Ishikawa (cell line): ENCODE measurements at regions not wholly inside any gene's neighbourhood (a gene's known extent, or its start where the extent isn't known, plus 50 kb on each side); places are given as distances from the start of the nearest gene placed in this dataset.

Source experiments
- CEBPB ChIP-seq: IDR thresholded peaks from 2 replicates; pipeline ENCODE4 v1.6.1; 2012
- NFIC ChIP-seq: IDR thresholded peaks from 2 replicates; pipeline ENCODE4 v1.6.1; 2012
- TAF1 ChIP-seq: IDR thresholded peaks from 2 replicates; pipeline ENCODE4 v1.6.1; 2012; ENCODE audit warnings: low read depth, mild to moderate bottlenecking
- TEAD4 ChIP-seq: IDR thresholded peaks from 2 replicates; pipeline ENCODE4 v1.6.1; 2012
- TF ChIP-seq, protein P1 (sequence below): IDR thresholded peaks from 2 replicates; pipeline ENCODE4 v1.6.1; 2012

DNA sequence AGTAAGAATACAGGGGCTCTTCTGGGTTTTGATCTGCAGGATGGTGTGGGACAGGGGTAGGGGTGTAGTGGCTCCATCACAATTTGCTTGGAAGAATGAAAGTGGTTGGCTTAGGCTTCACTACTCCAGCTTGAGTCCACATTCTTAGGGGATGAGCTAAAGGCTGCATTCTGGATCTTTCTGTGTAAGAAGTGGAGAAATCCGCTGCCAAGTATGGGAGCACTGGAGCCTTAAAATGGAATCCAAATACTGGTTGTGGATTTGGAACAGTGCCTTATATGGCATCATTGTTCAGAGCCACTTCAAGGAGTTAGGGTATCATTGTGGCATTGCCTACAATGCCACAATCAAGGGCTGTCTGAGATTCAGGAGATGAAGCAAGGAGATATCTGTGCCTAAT is 187.1 kb downstream of the LMO4 start:
- TF ChIP-seq, protein P1, sequence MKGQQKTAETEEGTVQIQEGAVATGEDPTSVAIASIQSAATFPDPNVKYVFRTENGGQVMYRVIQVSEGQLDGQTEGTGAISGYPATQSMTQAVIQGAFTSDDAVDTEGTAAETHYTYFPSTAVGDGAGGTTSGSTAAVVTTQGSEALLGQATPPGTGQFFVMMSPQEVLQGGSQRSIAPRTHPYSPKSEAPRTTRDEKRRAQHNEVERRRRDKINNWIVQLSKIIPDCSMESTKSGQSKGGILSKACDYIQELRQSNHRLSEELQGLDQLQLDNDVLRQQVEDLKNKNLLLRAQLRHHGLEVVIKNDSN = no peak
- TF ChIP-seq CEBPB = no peak
- TF ChIP-seq TEAD4 = no peak
- no peak for TF ChIP-seq NFIC
- no peak for TF ChIP-seq TAF1
